ENCODE measurements at regions not wholly inside any gene's neighbourhood (a gene's known extent, or its start where the extent isn't known, plus 50 kb on each side); places are given as distances from the start of the nearest gene placed in this dataset.
"Not testable (repeated sequence)": the region's sequence is repeated elsewhere in the genome, so short reads cannot be mapped to it uniquely, and the experiment has no call there.

DNA sequence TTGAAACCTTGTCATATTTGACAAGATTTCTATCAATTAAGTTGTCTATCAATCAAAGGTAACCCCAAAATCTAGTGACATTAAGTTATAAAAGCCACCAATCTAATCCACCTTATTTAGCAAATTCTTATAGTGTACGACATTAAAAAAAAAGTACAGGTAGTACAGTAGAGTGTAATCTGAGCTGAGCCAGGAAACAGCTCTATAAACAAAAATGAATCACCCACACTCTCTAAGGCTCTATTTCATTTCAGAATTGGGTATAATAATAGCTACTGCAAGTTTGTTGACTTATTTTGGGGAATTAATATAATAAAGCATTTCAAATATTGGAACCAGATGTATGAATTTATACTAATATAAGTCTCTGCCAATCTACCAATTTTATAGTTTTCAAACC lies 342.4 kb upstream of the FLRT2 start:
- no peak for DNase-seq (ENCODE audit: low read depth in 2 of 2)

DNA sequence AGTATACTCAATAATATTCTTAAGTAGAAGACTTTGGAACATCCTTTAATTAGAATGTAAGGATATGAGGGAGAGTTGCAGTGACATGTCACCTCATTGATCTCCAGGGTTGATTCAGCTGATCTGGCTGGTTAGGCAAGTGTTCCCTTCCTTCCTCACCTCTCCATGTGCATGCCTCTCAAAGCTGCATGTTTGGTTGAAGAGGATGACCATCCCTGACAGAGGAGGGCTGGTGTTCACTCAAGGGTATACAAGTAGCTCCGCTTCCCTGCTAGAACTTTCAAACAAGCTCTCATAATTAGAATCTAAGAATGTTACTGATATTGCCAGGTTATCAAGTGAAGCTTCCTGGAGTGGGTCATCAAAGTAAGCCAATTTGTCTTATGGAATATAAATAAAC lies 341.1 kb upstream of the FLRT2 start:
- DNase-seq (ENCODE audit: low read depth in 2 of 2): no peak

GRCh38 chr14:85189253-85189652 lies 340.7 kb upstream of the FLRT2 start:
- not testable (repeated sequence) for DNase-seq (ENCODE audit: low read depth in 2 of 2)

GRCh38 chr14:85190251-85190650 lies 339.7 kb upstream of the FLRT2 start:
- DNase-seq (ENCODE audit: low read depth in 2 of 2): no peak

DNA sequence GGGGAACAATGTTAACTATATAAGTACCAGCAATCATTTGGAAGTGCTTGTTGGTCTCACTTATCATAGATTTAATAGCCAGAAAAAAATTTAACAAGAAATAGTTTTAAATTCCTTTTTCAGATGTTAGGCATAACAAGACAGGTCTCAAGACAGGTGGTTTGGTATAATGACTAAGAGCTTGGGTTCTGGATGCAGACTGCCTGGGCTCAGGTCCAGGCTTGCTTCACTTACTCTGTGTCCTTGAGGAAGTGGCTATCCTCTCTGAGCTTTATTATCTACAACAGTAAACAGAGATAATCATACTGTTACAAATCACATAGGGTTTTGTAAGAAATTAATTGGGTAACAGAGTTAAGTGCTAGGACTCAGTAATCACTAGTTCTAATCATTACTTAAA lies 338.0 kb upstream of the FLRT2 start:
- no peak for DNase-seq (ENCODE audit: low read depth in 2 of 2)

DNA sequence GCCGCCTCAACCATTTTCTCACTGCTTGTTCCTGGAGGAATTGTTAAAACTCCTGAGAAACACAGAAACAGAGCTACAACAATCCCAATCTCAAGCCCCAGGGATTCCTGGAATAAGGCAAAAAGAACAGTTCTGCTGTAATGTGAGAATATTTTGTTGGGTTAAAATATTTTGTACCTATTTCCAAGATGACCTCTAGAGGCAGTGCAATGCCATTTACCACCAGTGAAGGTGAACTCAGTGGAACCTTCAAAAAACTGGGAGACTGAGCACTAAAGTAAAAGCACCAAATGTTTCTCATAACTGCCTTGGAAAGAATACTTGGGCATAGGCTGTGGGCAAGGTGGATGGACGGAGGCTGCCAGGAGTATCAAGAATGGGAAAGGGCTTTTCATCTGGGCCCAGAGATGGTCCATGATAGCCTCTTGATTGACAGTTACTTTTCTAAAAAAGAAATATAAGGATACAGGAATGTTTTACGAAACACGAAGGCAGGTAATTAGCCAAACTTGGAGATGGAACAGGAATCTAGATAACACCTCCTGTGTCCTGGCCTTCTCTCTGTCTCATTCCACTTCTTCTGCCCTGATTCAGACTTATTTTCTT lies 334.0 kb upstream of the FLRT2 start:
- DNase-seq (ENCODE audit: low read depth in 2 of 2): no peak

DNA sequence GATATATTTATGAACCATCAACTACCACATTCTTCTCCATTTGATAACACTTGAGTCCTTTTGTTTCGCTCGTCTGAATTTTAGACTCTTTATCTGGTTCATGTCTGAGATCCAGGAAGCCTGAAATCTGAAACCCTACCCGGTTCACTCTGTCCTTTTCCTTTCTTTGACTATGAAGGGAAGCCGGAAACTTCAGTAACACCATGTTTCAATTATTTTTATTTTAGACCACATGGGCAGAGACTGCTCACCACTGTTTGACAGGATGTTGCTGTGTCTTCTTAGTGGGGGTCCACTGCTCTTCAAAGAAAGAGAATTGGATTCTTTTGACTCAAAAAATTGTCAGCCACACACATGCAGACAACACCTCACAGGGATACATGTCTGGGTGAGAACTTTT lies 331.9 kb upstream of the FLRT2 start:
- no peak for DNase-seq (ENCODE audit: low read depth in 2 of 2)

DNA sequence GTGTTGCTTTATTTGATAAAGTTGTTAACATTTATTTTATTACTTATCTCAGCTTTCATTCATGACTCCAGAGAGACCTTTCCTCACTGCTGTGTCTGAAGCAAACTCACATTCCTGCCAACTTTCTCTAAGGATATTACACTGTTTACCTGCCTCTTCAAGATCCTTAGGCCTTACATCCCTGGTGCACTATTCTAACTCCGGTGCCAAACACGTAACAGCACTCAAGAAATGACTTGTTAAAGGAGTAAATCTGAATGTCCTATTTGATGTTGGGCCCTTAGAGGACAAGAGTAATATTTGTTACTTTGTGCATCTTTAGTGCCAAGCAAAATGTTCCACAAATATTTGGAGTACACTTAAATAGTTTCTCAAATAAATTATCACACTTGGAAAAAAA lies 324.1 kb upstream of the FLRT2 start:
- DNase-seq (ENCODE audit: low read depth in 2 of 2): no peak

- no peak for DNase-seq (ENCODE audit: low read depth in 2 of 2)
Observed at GRCh38 chr14:85214471-85214870, 315.5 kb upstream of the FLRT2 start.

DNA sequence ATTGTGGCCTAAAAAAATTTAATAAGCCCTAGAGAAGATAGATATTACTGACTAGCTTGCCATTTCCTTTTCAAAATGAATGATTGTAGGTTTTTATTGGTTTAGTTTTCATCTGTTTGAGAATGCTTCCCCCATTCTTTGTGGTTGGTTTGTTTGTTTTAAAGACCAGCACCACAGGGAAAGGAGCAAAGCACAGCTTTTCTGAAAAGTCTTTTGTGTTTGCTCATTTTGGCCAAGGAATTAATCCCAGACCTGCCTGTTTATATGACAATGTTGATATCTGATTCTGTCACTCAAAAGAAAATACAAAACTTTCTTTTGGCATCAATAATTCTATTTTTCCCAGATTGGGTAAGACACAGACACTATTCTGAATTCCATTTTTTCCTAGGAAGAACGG lies 312.5 kb upstream of the FLRT2 start:
- no peak for DNase-seq (ENCODE audit: low read depth in 2 of 2)

- no peak for DNase-seq (ENCODE audit: low read depth in 2 of 2)
Observed at GRCh38 chr14:85218982-85219381, 311.0 kb upstream of the FLRT2 start.

- no peak for DNase-seq (ENCODE audit: low read depth in 2 of 2)
Observed at GRCh38 chr14:85221832-85222231, 308.1 kb upstream of the FLRT2 start.

DNA sequence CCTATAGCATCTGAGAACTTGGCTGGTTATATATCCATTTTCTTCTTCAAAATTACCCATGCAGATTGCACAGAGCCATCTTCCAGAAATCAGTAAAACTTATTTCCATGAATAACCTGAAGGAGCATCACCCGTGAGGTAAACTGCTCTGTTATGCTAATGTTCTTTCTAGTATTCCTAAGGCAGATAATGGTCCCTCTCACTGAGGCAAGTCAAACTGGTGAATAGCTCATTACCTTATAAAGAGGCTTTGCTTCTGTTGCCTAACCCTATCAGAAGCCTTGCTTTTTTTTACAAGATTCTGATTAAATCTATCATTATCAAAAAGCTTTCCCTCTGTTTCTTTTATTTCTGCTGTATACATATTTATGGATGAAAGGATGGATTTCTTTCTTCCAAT lies 307.6 kb upstream of the FLRT2 start:
- no peak for DNase-seq (ENCODE audit: low read depth in 2 of 2)

DNA sequence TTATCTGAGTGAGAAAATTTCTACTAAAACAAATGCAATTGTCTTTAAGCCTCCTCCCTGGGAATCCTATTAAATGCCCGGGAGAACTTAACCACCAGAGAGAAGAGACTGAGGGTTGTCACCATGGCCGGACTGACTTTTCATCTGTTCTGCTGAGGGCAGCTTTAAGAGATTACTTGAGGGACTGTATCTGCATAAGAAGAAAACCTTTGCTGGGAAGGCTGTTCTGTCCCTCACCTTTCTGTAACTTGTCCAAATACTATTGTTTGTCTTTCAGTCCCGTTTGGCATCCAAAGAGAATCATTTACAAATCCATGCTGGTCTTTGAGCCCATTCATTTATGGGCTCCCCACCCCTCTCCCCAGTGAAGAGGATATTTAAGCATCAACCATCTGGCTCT lies 306.3 kb upstream of the FLRT2 start:
- no peak for DNase-seq (ENCODE audit: low read depth in 2 of 2)

- DNase-seq (ENCODE audit: low read depth in 2 of 2): no peak
Observed at GRCh38 chr14:85224241-85224640, 305.7 kb upstream of the FLRT2 start.

- no peak for DNase-seq (ENCODE audit: low read depth in 2 of 2)
Observed at GRCh38 chr14:85233756-85234155, 296.2 kb upstream of the FLRT2 start.

DNA sequence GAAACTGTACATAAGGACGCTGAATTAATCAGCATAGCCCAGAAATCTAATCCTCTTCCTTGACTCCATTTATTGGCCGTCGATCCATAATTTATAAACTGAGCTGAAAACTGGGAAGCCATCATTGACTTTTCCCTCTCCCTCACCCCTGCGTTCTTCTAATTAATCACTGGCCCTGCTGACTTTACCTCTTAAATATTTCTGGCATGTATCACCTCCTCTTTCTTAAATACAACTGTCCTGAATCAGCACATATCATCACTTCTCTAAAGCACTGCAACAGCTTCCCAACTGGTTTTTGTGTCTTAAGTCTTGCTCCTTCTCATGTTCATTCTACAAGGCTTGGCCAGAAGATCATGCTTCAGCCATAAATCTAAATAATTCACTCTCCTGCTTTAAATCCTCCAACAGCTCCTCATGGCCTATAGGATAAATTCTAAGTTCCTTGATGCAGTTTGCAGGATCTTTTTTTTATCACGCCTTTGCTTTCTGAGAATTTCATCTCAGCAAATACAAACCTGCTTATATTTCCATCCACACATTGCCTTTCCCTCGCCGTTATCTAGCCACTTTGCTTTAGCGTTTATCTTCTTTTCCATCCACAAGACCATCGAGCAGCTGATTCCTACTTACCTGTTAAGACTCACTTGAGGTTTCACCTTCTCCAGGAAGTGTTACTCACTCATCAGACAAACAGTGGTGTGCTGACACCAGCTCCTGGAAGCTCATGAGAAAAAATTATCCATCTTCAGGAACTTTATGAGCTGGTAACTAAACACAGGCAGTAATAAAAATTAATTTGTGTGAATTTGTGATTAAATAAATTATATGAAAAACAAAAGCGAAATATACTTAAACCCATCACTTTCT lies 295.6 kb upstream of the FLRT2 start:
- no peak for DNase-seq (ENCODE audit: low read depth in 2 of 2)

DNA sequence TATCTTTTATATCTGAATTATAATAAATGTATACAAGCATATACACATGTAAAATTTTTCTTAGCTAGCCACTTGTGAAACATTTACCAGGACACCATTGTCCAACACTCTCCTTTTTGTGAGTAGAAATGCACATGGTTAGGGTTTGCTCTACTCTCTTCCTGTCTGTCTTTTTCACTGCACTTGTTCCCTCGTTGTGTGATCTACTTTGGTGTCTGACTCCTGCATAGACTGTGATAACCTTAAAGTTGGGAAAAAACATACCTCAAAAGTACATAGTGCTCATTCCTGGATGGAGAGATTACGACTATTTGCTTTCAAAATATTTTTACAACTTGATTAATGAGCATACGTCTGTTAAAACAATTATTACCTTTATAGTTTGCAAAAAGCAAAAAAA lies 294.1 kb upstream of the FLRT2 start:
- no peak for DNase-seq (ENCODE audit: low read depth in 2 of 2)

DNA sequence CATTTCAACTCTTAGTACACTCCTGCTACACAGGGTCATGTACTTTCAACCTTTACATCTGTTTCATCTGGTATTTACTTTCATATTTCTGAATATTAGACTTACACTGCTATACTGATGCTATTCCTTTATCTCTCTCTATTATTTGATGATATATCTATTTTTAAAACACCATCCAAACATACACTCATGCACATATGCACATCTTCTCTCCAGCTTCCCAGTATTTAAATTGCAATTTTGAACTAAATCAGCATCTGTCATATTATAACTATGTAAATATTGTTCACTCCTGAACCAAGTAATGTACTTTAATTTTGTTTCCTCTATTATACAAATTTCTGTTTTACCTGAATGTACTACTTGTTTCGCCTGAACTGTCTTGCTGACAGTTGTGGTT lies 293.6 kb upstream of the FLRT2 start:
- no peak for DNase-seq (ENCODE audit: low read depth in 2 of 2)

- no peak for DNase-seq (ENCODE audit: low read depth in 2 of 2)
Observed at GRCh38 chr14:85239791-85240190, 290.2 kb upstream of the FLRT2 start.

GRCh38 chr14:85241022-85241855 lies 288.7 kb upstream of the FLRT2 start:
- no peak for DNase-seq (ENCODE audit: low read depth in 2 of 2)

GRCh38 chr14:85242666-85243065 lies 287.3 kb upstream of the FLRT2 start:
- no peak for DNase-seq (ENCODE audit: low read depth in 2 of 2)

DNA sequence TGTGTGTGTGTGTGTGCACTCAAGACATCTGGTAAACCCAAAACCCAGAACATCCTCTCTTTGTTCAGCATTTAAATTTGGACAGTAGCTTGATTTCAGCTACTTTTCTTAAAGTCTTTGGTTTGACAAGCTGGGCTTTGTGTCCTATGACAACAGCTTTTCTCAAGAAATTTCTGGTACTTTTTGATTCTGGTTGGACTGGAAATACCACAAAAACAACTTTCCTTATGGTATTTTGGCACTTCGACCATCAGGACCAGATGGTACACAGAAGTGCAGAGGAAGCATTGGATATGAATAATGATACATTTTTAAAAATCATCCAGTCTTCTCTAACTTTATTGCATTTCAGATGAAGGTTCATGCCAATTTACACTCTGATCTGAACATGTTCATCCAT lies 286.6 kb upstream of the FLRT2 start:
- no peak for DNase-seq (ENCODE audit: low read depth in 2 of 2)

Measured in stimulated activated CD8-positive, alpha-beta memory T cell treated with anti-CD3 and anti-CD28 coated beads, Interleukin-2, amount 100 ng/mL, for 48 hours (primary cell).